ENCODE measurements at regions not wholly inside any gene's neighbourhood (a gene's known extent, or its start where the extent isn't known, plus 50 kb on each side); places are given as distances from the start of the nearest gene placed in this dataset.

DNA sequence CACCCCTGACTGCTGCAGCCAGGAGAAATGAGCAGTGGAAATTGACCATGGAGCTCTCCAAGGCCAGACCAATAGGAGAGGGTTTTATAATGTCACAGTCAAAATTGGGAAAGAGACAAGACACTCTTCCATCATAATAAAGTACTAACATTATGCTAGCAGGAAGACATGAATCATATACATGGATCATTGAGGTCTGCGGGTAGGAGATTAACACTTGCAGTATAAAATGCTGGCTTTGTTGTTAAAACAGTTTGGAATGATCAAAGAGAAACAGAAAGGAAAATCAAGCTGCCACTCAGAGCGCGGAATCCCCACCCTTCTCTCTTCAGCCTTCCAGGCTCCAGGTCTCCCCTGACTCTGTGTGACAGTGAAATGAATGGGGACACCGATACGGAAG, 53.4 kb upstream of the CALN1 start:
- TF ChIP-seq, protein P1, sequence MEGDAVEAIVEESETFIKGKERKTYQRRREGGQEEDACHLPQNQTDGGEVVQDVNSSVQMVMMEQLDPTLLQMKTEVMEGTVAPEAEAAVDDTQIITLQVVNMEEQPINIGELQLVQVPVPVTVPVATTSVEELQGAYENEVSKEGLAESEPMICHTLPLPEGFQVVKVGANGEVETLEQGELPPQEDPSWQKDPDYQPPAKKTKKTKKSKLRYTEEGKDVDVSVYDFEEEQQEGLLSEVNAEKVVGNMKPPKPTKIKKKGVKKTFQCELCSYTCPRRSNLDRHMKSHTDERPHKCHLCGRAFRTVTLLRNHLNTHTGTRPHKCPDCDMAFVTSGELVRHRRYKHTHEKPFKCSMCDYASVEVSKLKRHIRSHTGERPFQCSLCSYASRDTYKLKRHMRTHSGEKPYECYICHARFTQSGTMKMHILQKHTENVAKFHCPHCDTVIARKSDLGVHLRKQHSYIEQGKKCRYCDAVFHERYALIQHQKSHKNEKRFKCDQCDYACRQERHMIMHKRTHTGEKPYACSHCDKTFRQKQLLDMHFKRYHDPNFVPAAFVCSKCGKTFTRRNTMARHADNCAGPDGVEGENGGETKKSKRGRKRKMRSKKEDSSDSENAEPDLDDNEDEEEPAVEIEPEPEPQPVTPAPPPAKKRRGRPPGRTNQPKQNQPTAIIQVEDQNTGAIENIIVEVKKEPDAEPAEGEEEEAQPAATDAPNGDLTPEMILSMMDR (IDR thresholded peaks at IDR 0.05), result no peak
- TF ChIP-seq POLR2A (IDR thresholded peaks at IDR 0.05) (no peak), POLR2AphosphoS5 (IDR thresholded peaks at IDR 0.05) (no peak)

Measured in sigmoid colon (tissue), 4 donors.